Smooth muscle cell (in vitro differentiated cells): ENCODE measurements at regions not wholly inside any gene's neighbourhood (a gene's known extent, or its start where the extent isn't known, plus 50 kb on each side); places are given as distances from the start of the nearest gene placed in this dataset.

Experiments used
- DNase-seq: peaks from one replicate; lab custom pipeline; 2025; ENCODE audit not compliant: unreplicated experiment; lab: John Stamatoyannopoulos, UW
- H2AFZ ChIP-seq: fragments of 200-600 bp; sonication (generic); 2 replicates; pipeline ENCODE4 v1.6.0; 2016; ENCODE audit warnings: antibody characterized with exemption, low read depth, mild to moderate bottlenecking
- H3F3A ChIP-seq: fragments of 200-600 bp; sonication (generic); 2 replicates; pipeline ENCODE4 v1.6.0; 2017; ENCODE audit warnings: antibody characterized with exemption, low read depth
- H3K27ac ChIP-seq: fragments of 200-600 bp; sonication (generic); 2 replicates; pipeline ENCODE4 v1.5.1; 2016; ENCODE audit warnings: low read depth, mild to moderate bottlenecking
- H3K27me3 ChIP-seq: fragments of 200-600 bp; sonication (generic); 2 replicates; pipeline ENCODE4 v1.6.1; 2016; ENCODE audit warnings: low read depth, mild to moderate bottlenecking
- H3K36me3 ChIP-seq: fragments of 200-600 bp; sonication (generic); 2 replicates; pipeline ENCODE4 v1.5.1; 2016; ENCODE audit warnings: low read depth
- H3K4me1 ChIP-seq: fragments of 200-600 bp; sonication (generic); 2 replicates; pipeline ENCODE4 v1.5.1; 2016; ENCODE audit warnings: low read depth
- H3K4me2 ChIP-seq: fragments of 200-600 bp; sonication (generic); 2 replicates; pipeline ENCODE4 v1.6.0; 2016; ENCODE audit warnings: mild to moderate bottlenecking
- H3K4me3 ChIP-seq: fragments of 200-600 bp; sonication (generic); 2 replicates; pipeline ENCODE4 v1.5.1; 2016; ENCODE audit warnings: mild to moderate bottlenecking
- H3K79me2 ChIP-seq: fragments of 200-600 bp; sonication (generic); 2 replicates; pipeline ENCODE4 v1.6.0; 2016; ENCODE audit warnings: low read depth, mild to moderate bottlenecking
- H3K9ac ChIP-seq: fragments of 200-600 bp; sonication (generic); 2 replicates; pipeline ENCODE4 v1.6.0; 2016; ENCODE audit warnings: low read depth
- H3K9me3 ChIP-seq: fragments of 200-600 bp; sonication (generic); replicated peaks from 2 replicates; pipeline ENCODE4 v1.5.1; 2016; ENCODE audit warnings: low read depth
- H4K20me1 ChIP-seq: fragments of 200-600 bp; sonication (generic); 2 replicates; pipeline ENCODE4 v1.6.0; 2016; ENCODE audit warnings: low read depth
- WGBS: methylation state at CpG from one replicate; pipeline ENCODE4 v1.1.7; 2016; ENCODE audit warnings: low lambda C conversion rate; 5-methylcytosine and 5-hydroxymethylcytosine counted together
- TF ChIP-seq, protein P1 (sequence below): fragments of 200-600 bp; sonication (generic); IDR thresholded peaks from 2 replicates; pipeline ENCODE4 v1.5.1; 2017; ENCODE audit warnings: borderline replicate concordance, mild to moderate bottlenecking, antibody characterized with exemption; ENCODE audit not compliant: insufficient read depth, poor library complexity, severe bottlenecking

DNA sequence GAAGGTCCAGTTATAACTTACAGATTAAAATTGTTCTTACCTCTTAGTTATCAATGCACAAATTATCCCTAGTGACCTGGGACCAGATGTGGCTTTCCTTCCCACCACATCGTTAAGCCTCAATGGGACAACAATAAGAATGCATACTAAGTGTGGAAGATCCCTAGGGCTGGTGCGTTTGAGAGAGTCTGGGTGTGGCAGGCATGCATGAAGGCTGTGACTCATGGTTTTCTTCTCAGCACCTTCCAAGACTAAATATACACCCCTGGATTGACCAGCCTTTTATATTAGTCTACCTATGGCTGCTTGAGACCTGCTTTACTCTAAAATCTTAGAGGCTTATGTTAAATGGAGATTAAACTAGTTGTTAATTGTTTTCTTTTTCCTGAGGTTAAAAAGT is 261.7 kb upstream of the SLC14A2 start:
- no peak overlapping the region for H3K4me3 ChIP-seq
- no peak for DNase-seq
- H3K27ac ChIP-seq = no peak overlapping the region
- H3K4me2 ChIP-seq = no peak overlapping the region
- WGBS = 47% methylated on average over 2 of the region's 2 CpGs
- H3K79me2 ChIP-seq = no peaks in the 10 kb centered on the region
- no peaks in the 10 kb centered on the region for H3K4me1 ChIP-seq
- H3K36me3 ChIP-seq = no peaks in the 10 kb centered on the region
- no peaks in the 10 kb centered on the region for H3K9me3 ChIP-seq
- no peaks in the 10 kb centered on the region for H3F3A ChIP-seq
- H2AFZ ChIP-seq = no peak overlapping the region
- no peak overlapping the region for H3K9ac ChIP-seq
- no peaks in the 10 kb centered on the region for H4K20me1 ChIP-seq
- H3K27me3 ChIP-seq = no peaks in the 10 kb centered on the region
- TF ChIP-seq, protein P1, sequence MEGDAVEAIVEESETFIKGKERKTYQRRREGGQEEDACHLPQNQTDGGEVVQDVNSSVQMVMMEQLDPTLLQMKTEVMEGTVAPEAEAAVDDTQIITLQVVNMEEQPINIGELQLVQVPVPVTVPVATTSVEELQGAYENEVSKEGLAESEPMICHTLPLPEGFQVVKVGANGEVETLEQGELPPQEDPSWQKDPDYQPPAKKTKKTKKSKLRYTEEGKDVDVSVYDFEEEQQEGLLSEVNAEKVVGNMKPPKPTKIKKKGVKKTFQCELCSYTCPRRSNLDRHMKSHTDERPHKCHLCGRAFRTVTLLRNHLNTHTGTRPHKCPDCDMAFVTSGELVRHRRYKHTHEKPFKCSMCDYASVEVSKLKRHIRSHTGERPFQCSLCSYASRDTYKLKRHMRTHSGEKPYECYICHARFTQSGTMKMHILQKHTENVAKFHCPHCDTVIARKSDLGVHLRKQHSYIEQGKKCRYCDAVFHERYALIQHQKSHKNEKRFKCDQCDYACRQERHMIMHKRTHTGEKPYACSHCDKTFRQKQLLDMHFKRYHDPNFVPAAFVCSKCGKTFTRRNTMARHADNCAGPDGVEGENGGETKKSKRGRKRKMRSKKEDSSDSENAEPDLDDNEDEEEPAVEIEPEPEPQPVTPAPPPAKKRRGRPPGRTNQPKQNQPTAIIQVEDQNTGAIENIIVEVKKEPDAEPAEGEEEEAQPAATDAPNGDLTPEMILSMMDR = no peak

DNA sequence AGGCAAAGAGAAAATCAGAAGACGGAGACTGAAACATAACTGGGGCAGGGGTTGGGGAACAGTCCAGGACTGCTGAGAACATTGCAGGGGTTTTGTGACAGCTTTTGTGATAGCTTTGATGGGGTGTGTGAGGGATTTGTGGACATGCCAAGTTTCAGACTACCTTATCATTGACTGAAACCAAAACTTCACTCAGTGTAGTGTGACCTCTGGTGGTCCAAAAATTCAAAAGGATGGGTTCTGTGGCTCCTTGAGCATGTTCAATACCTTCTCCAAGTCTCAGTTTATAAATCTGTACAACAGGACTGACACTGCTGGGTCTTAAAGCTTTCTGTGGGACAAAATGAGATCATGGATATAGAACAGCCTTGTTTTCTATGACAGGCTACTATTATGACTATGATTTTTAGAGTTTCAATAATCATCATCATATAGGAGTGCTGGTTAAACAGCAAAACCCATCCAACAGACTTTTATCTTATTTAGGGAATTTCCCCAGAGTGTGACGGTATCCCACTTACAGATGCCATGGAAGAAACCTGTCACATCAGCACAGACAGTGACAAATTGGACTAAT is 259.2 kb upstream of the SLC14A2 start:
- WGBS = 79% methylated on average over 2 of the region's 2 CpGs
- Histone ChIP-seq H3K9ac (no peak overlapping the region), H2AFZ (no peak overlapping the region), H3K79me2 (no peaks in the 10 kb centered on the region), H3K36me3 (no peaks in the 10 kb centered on the region), H3K4me1 (peaks cover 6% of the 10 kb centered on the region), H3F3A (peaks cover 3% of the 10 kb centered on the region), H3K9me3 (no peaks in the 10 kb centered on the region), H3K4me2 (no peak overlapping the region), H3K27me3 (no peaks in the 10 kb centered on the region), H3K27ac (no peak overlapping the region), H3K4me3 (no peak overlapping the region), H4K20me1 (no peaks in the 10 kb centered on the region)
- no peak for DNase-seq
- TF ChIP-seq, protein P1 = peak; percentile 8

DNA sequence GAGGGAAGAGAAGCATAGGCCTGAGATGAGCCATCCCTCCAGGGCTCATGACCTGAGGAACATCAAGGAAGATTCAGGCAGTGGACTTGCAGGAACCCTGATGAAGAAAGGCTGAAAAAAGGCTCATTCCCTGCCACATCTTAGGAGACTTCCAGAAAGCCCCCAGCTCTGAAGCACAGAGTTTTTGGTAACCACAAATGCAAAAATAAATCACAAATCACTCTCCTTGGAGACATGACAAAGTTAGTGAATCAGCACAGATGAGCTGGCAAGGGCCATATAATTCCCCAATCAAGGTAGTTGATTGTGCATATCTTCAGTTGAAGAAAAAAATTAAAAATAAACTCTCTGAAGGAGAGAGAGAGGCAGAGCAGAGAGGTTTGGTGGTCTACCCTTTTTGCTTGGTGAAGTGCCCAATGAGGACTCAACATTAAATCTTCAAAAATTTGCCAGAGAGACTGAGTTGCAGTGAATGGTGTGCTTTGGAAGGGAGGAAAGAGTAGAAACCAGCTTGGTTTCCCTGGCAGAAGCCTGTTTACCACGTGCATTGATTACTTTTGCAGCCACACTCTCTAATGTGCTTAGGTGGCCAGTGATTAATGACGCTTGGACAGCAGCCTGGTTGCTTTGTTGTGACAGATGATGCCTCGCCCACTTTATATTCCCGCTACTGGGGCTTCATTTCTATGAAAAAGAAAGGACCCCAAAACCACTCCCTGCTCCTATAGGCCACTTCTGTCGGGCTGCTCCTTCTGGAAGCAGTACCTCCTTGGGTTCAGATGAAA is 257.4 kb upstream of the SLC14A2 start:
- H3F3A ChIP-seq = peaks cover 12% of the 10 kb centered on the region
- H3K27me3 ChIP-seq = no peaks in the 10 kb centered on the region
- no peak overlapping the region for H3K4me3 ChIP-seq
- H3K9me3 ChIP-seq = no peaks in the 10 kb centered on the region
- no peaks in the 10 kb centered on the region for H4K20me1 ChIP-seq
- no peak overlapping the region for H3K4me2 ChIP-seq
- TF ChIP-seq, protein P1 = no peak
- H3K79me2 ChIP-seq = no peaks in the 10 kb centered on the region
- WGBS = 89% methylated on average over 5 of the region's 5 CpGs
- H2AFZ ChIP-seq = no peak overlapping the region
- H3K36me3 ChIP-seq = no peaks in the 10 kb centered on the region
- H3K4me1 ChIP-seq = peaks cover 7% of the 10 kb centered on the region
- H3K27ac ChIP-seq = no peak overlapping the region
- DNase-seq = no peak
- no peak overlapping the region for H3K9ac ChIP-seq
